SKM-1 treated with dmso at 0.1 percent for 144 hours (cell line): ENCODE measurements at regions not wholly inside any gene's neighbourhood (a gene's known extent, or its start where the extent isn't known, plus 50 kb on each side); places are given as distances from the start of the nearest gene placed in this dataset.

Experiments
- DNase-seq: peaks from one replicate; lab custom pipeline; 2025; ENCODE audit not compliant: unreplicated experiment; lab: John Stamatoyannopoulos, UW

DNA sequence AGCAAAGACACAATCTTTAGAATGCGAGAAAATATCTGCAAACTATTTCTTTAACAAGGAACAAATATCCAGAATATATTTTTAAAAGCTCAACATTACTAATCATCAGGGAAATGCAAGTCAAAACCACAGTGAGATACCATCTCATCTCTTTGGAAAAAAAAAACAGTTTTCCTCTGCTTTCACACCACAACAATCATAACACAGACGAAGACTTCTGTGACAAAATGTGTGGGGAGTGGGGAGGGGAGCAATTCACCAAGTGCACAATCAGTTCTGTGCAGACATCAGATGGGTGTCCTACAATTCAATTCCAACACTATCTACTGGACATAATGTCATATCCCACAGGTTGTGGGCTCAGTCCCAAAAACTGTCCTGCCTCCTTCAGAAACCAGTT, 293.2 kb upstream of the SLC7A11 start:
- no peak for DNase-seq

DNA sequence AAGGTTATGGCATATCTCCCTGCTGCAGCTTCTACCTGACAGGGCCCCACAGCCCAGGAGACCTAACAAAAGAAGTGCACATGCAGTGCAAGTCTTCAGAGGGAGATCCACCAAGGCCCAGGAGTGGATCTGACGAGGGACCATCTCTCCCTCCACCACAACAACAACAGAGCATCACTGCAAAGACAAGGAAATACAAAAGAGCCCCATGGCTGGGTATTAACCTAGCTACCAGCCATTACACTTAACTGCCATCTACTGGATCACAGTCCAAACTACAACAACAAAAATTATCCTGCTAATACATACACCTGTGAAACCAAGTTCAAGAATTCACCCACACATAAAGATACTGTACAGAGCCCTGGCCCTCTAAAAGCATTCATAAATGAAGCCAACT, 280.2 kb upstream of the SLC7A11 start:
- DNase-seq, result peak; percentile 26

DNA sequence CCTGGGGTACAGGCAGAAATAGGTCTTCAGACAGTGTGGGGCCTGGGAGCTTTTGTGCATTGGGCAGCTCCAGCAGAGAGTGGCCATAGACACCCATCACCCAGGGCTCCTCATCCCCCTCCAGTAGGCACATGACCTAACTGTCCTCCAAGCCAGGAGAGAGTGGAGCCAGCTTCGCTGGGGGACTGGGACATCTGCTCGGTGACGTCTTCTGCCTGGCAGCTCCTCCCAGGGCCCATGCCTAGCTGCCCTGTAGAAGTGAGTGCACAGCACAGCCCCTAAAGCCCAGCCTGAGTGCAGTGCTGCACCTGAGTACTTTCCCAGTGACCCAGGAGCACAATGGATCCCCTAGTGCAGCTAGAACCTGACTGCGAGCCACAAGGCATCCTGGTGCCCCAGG, 279.7 kb upstream of the SLC7A11 start:
- DNase-seq, result no peak

DNA sequence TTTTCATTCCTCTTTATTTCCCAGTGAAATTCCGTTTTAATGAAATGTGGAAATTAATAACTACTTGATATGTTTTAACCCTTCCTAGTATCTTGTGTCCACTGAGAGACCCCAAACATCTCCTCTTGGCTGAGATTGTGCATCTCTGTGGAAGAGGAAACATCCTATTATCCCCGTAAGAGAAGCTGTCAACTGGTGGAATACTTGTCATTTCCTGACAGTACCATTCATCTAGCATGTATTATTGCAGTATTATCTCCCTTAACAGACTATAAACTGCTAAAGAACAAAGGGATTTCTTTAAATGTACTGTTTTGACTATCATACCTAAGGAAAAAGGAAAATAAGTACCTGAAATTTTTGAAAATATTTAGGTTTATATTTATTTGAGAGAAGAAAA, 277.3 kb upstream of the SLC7A11 start:
- DNase-seq, result no peak

DNA sequence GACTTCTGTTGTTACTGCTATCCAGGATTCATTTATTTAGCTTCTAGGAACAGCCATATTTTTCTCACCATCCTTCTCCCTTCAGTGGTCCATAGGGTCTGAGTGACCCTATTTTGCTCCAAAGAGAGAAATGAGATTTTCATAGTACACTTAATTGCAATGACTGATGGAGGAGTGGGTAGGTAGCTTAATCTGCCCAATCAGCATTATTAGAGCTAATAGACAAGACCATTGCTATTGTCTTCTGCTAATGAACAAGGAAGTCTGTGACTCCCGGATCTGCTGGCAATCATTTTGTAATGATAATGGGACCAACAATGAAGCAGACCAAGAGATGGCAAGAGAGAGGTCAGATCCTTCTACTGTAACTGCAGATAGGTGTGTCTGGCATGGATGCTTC, 271.4 kb upstream of the SLC7A11 start:
- no peak for DNase-seq

DNA sequence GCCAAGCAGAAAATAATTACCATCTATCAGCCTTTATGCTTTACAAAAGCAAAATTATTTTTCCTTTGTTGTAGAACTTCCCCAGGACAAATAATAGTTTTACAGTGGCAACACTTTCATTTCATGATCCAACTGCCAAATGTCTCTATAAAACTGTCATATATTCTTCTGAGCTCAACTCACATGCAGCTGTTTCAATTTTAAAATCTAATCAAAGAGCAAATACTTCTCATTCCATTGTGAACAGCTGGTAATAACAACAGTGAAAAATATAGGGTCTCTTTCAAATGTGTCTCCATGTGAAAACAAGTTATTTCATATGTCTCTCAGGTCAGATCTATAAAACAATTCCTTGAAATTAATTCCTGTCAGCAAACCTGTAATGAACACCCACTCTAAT, 270.6 kb upstream of the SLC7A11 start:
- DNase-seq, result no peak

DNA sequence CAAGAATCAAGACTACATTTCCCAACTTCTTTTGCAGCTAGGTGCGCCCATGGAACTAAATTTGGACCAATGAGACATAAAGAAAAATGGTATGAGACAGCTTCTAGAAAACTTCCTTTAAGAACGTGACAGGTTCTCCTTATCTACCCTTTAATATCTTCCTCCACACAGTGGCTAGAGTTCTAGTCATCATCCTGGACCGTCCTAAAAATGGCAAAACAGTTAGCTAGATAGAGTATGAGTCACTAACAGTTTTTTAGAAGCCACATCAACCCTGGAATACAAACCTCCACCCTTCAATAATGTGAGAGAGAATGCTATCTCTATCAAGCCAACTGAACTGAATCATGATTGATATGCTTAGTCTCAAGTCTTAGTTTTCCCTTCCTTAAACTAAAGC, 267.9 kb upstream of the SLC7A11 start:
- DNase-seq, result no peak

DNA sequence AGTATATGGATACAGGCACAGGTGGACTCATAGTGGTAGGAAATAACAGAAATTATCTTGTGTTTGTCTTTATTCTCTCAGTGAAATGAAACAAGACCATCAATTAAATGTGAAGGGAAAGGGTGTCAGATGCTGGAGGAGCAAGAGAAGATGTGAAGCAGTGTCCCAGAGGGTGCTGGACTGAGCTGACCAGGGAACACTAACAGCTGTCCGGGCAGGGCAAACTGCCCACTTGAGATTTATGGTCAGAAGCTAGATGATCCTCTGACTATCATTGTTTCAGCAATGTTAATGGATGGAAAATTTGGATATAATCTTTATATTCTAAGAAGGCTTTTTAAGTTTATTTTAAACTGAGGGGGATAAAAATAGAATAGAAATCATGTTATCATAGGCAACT, 267.2 kb upstream of the SLC7A11 start:
- no peak for DNase-seq

DNA sequence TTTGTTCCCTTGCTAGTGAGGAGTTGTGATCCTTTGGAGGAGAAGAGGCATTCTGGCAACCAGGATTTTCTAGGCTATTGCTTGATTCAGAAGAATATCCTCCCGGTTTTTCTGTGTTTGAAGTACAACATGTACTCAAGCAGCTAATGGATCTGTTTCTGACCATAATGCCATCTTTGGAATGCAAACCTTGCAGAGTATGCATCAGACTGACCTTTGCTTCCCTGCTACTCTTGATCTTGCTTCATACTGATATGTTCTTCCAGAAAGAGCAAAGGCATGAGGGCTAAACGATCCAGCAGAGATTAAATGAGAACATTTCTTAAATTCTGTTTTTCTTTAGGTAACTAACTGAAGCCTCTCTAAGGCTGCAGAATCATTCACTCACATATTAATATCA, 265.4 kb upstream of the SLC7A11 start:
- DNase-seq, result no peak

DNA sequence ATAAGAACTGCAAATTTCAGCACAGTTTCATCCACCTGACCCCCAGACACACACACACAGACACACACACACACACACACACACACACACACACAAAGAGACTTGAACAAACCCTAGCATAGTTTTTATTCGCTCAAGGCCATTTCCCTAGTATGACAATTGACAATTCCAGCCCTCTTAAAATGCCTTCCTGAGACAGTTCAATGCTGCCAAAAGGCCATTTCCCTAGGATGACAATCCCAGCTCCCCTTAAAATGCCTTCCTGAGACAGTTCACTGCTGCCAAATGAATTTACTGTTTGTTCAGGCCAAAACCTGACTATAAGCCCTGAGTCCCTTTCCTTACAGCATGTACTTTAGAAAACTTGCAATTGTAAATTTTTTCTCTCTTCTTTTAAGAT, 259.5 kb upstream of the SLC7A11 start:
- DNase-seq, result no peak

DNA sequence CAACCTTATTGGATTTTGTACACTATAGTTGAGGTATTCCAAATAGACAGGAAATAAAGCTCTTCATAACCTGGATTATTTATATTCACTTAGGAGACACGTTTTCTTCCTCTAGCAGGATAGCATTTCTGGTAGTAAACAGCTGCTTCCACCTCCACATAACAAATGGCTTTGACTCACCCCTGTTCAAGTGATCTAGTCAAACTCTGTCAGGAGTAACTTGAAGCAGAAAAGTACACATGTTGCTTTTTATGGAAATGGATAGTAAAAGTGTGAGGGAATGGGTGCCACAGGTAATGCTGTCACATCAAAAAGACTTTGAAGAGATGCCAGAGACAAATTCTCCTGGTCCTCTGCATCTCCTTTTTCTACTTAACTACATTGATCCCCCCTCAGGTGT, 258.7 kb upstream of the SLC7A11 start:
- DNase-seq, result no peak

DNA sequence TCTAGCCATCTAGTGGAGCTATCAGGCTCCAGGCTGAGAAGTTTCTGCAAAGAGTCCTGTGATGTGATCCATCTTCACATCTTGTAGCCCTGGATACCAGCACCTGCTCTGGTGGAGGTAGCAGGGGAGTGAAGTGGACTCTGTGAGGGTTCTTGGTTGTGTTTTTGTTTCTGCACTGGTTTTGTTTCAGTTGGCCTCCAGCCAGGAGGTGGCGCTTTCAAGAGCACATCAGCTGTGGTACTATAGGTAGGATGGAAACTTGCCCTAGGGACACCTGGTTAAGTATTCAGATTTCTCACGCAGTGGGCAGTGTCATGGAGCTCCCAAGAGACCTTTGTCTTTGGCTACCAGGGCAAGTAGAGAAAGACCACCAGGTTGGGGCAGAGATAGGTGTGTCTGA, 257.5 kb upstream of the SLC7A11 start:
- no peak for DNase-seq

DNA sequence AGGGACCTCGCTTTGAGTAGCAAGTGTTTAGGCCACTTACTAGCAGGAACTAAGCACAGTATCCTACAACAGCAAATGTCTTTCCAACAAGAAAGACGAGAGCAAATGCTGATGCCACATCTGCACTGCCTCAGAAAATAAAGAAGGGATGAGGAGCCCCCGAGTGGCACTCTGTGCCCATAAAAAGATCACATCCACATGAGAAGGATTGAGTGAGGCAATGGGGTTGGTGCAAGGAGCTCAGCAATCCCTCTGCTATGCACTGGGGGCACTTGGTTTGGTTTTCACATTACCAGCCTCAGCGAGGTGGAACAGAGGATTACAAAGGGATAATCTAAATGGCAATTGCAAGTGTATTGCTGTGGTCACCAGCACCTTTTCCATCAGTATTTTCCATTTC, 252.8 kb upstream of the SLC7A11 start:
- DNase-seq, result no peak

DNA sequence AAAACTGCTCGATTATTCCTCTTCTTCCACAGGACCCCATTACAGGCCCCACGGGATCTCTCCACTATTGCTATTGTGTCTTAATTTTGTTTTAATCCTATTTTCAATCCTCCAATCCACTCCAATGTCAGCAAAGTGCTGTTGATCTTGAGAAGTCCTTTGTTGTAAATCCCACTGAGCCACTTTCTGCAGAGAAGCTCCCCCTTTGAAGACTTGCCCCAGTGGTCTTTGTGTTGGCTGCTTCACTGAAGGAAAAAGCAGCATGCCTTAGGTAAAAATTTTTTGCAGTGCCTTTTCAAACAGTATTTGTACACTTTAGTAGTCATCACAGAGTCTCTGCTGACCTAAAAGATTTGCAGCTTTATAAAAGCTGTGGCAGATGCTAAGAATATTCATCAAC, 252.0 kb upstream of the SLC7A11 start:
- DNase-seq, result no peak

DNA sequence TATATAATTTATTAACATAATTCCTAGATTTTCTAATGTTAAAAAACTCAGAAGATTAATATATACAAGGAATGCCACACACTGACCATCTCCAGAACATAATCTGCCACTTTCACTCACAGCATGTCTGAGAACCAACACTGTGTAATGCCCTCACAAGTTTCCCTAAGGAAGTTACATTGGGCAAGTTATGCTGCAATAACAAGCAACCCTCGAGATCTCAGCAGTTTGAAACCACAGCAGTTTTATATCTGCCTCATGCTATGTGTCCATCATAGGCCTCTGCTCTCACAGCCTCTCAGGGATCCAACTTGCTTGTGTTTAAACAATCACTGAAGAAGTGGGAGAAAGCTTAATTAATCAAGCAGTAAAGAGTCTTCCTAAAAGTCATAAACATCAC, 250.0 kb upstream of the SLC7A11 start:
- no peak for DNase-seq

DNA sequence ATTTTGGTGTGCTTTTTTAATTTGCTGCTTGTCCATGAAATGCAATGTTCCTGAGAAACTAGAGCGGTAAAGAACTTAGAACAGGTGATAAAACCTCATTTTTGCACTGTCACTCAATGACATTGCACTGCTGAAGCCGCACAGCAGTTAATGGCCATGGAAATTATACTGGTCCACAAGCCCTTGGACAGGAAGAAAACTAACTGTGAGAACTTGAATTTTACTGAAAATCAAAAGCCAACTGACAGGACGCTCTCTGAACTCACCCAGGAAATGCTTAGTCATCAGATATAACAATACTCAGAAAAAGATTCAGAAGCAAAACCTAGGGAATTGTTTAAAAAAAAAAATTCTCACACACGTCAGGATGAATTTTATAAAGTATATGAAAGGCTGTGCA, 246.4 kb upstream of the SLC7A11 start:
- DNase-seq, result no peak

DNA sequence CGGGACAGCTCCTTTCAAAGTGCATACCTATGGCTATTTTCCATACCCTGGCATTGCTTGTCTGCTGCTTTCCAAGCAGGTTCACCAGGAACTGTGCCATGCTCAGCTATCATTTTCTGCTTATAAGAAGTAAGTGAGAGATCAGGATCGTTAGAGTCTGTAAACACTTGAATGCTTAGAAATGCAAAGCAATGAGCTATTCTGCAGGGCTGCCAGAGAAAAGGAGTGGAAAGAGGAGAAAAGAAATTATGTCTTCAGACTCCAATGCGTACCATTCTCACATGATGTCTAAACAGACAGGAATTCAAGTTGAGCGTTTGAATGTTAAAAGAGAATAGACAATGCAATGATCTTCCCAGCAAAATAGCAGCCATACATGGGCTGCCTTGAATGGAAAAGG, 245.5 kb upstream of the SLC7A11 start:
- no peak for DNase-seq

DNA sequence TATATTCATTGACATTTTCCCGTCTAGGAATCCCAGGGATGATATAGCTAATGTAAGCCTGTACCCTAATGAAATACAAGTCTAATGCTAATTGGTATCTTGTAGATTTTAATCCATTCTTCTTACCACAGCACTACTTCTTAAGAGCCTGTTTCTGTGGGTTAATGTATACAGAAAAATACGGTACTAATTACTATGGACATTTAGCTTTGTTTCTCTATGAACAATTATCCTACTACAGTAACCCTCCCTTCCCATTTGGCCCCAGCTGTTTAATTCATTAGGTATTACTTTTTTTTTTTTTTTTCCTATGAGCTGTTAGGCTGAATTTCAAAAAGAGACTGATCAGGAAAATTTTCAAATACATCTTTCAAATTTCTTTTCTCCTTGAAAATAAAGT, 245.1 kb upstream of the SLC7A11 start:
- no peak for DNase-seq

DNA sequence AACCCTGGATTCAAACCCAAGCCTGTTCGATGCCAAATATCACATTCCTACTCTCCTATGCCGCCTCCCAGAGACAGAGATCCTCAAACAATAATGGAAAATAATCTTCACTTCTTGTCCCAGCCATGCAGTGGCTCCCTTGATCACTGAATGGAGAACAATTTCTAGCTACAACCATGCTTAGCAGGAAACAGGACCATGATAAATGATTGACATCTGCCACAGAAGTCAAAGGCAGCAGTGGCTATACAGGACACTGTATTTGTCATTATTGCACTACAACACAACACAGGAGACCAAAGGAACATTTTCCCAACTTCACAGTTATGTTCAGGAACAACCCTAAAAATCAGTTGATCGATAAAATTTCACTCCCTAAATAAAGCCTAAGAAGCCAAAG, 243.3 kb upstream of the SLC7A11 start:
- DNase-seq, result no peak

DNA sequence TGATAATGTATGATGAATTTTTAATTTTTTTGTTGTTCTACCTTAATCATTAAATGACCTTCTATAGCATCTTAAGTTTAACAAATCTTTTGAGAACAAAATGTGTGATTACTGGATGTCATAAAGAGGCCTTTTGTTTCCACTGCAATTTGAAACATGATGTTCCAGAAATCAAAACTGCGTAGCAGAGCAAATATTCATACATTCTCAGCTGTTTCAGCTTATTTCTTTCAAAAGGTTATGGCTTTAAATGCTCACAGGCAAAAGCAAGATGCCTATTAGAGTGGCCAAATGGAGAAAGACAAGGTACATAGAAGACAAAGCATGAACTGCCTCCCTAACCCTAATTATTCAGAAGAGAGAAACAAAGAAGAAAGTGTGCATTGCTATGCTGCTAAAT, 233.0 kb upstream of the SLC7A11 start:
- DNase-seq, result no peak

DNA sequence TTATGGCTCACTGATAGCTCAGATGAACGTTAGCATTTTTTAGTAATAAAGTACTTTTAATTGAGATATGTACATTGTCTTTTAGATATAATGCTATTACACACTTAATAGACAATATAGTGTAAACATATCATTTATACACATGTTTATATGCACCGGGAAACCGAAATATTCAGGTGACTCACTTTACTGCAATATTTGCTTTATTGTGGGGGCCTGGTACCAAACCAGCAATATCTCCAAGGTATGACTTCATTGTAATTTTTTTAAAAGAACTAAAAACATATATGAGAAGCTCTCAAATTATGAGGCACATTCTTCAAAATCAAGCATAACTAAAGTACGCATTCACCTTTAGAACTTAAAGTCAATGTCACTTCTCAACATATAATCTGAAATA, 231.2 kb upstream of the SLC7A11 start:
- DNase-seq, result no peak

DNA sequence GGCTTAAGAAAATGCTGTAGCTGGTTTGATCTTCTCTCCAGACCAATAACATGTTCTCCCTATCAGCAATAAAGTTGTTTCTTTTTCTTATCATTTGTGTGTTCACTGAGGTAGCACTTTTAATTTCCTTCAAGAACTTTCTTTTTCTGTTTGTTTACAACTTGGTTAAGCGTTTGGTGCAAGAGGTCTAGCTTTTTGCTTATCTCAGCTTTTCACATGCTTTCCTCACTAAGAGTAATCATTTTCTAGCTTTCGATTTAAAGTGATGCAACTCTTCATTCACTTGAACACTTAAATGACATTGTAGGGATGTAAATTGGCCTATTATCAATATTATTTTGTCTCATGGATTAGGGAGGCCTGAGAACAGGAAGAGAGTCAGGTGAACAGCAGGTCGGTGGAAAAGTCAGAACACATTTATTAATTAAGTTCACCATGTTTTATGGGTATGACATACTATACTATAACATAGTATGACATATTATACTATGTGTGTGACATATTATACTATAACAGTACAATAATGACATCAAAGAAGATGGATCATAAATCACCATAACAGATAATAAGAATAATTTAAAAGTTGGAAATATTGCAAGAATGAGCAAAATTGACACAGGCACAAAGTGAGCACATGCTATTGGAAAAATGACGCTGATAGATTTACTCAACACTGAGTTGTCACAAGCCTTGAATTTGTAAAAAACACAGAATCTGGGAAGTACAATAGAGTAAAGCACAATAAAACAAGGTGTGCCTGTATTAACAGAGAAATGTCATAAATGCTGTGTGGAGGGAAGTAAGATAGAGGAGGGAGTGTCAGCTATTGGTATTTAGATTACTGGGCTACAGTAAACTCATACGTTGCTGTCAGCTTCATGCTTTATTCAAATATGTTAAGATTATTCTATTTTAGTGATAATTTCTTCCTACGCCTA, 218.6 kb upstream of the SLC7A11 start:
- no peak for DNase-seq

DNA sequence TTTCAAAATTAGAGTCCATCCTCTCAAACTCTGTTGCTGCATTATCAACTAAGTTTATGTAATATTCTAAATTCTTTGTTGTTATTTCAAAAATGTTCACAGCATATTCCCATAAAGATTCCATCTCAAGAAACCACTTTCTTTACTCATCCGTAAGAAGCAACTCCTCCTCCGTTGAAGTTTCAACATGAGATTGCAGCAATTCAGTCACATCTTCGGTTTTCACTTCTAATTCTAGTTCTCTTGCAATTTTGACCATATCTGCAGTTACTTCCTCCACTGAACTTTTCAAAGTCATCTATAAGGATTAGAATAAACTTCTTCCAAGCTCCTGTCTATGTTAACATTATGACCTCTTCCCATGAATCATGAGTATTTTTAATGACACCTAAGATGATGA, 216.6 kb upstream of the SLC7A11 start:
- DNase-seq, result peak; percentile 82
